SIG-M5 treated with dmso at 0.1 percent for 504 hours (cell line): ENCODE measurements at regions not wholly inside any gene's neighbourhood (a gene's known extent, or its start where the extent isn't known, plus 50 kb on each side); places are given as distances from the start of the nearest gene placed in this dataset.

ENCODE experiments used
- DNase-seq: peaks from one replicate; lab custom pipeline; 2025; ENCODE audit not compliant: unreplicated experiment; lab: John Stamatoyannopoulos, UW

DNA sequence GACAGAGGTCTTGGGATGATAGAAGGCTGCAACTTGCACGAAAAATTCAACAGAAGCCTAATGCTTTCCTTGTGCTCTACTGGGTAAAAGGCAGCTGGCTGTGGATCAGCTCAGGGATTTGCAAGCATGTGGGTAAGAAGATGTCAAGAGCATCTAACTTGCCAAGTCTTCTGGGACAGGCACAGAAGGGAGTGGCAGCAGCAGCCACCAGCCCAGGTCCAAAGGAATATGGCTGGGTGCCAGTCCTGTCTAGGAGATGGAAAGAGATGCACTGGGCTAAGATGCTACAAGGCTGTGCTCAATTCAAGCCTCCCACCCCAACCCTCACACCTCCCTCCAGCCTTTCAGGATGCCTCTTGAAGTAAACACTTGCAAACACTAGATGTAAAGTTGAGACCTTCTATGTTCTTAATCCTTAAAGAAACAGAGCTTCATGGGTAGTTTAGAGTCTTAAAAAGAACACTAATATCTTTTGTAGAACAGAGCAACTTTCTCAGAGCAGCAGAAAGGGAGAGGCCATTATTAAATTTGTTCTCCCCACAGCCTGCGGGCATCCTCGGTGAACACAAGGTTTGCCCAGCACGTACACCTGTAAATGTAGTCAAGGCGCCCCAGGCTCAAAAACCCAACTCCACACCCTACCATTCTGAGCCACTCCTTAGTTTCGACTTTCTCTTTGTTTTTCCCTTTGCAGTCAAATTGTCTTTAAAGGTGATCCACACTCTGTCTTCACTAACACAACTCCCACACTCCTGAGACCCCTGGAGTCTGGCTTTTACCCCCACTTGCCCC is 64.6 kb upstream of the BCAR3 start:
- DNase-seq = no peak

DNA sequence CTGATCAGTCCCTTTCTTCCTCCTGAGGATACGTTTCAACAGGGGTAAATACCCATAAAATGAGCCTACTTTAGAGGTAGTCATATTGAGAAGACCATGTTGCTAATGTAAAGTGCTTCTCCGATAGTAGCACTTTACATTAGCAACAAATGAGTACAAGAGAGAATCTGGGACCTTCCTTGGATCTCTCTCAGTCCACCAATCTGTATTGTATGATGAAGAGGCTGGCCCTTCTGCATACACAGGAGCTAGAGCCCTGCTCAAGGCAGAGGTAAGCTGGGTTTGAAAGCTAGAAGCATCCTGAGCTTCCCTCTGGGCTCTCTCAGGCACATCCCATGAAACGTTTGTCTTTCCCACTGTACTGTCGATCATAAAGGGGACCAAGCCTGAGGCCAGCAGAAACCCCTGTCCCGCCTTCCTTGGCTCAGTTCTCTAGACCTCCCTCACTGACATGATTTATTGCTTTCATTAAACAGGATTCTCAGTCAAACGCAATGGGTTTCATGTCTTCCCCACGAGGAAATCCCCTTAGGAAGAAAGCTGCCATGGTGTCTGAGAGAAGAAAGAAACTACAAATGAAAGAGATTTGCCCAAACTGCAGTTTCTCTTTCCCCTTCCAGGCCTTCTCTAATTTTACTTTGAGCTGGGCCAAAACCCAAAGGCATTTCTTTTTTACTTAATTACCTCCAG is 62.8 kb upstream of the BCAR3 start:
- no peak for DNase-seq

DNA sequence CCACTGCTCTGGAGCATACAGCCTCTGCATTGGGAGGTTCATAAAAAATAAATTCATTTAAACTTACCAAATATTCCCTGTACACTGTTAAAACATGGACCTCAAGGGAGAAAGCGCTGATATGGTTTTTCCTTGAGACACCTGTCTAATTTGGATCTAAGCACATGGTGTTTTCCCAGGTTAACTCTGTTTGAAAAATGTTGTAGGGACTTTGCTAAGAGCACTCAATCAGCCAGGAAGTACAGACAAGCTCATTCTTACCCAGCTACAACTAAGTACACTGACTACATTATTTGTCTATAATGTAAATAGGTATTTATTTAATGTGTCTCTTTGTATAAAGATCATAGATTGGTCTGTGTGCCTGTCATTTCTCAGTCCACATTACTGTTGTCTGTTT is 61.8 kb upstream of the BCAR3 start:
- no peak for DNase-seq

DNA sequence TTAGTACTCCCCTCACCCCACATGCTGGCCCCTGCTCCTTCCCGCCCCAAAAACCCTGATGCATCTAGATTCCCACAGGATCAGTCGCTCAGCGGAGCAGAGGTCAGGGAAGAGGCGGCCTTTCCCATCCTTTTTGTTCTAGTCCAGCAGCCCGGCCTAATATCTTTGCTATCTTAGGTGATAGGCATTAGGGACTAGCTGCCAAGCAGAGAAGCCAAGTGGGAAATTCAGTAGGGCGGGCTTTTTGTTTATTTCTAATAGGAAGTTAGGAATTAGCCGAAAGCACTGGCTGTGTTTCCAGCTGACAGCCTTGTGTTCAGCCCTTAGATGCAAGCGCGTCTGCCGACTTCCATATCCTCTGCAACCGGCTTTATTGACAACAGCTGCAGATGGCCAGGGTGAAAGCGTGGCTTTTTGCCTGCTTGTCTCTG is 59.0 kb upstream of the BCAR3 start:
- no peak for DNase-seq

DNA sequence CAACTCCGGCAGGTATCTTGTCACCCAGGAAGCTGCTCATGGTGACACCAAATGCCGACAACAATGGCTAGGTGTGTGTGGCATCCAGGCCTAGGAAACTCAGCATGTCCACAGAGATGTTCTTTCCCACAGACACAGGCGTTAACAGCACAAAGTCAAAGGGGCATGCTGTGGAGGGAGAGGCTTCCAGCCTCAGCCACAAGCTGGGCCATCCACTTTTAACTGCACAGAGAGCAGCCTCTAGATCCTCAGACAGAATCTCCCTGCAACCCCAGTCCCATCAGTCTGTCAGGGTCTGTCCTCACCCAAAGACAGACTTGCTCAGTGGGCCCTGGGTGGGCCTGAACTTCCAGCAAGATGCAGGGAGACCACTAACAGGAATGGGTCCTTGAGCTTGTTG is 58.5 kb upstream of the BCAR3 start:
- DNase-seq = no peak

DNA sequence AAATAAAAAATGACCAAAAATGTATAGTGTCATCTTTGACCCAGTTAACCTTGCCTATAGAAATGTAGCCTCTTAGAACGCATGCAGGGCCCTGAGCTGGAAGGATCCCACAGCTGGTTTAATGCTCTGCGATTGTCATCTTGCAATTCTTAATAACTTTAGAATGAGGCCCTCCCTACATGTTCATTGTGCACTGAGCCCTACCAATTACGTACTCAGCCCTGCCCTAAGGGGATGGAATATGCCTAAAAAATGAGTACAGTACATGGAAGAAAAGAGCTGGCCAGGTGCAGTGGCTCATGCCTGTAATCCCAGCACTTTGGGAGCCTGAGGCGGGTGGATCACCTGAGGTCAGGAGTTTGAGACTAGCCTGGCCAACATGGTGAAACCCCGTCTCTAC is 57.8 kb upstream of the BCAR3 start:
- no peak for DNase-seq

DNA sequence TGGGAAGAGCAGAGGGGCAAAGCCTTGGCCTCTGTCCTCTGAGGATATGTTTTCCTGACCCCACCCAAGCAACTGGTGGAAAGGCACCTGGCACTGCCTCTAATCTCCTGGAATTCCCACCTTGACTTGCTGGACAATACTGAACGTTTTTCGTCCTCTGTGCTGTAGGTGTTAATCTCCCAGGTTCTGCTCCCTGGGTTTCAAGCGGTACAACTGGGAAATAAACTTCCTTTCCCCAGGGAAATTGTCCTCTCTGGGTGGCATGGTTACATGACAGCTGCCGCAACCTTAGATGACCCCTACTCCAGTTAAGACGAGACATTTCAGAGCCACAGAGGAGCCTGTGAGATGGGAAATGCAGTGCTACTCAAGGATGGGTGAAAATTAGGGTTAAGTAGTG is 57.3 kb upstream of the BCAR3 start:
- no peak for DNase-seq

DNA sequence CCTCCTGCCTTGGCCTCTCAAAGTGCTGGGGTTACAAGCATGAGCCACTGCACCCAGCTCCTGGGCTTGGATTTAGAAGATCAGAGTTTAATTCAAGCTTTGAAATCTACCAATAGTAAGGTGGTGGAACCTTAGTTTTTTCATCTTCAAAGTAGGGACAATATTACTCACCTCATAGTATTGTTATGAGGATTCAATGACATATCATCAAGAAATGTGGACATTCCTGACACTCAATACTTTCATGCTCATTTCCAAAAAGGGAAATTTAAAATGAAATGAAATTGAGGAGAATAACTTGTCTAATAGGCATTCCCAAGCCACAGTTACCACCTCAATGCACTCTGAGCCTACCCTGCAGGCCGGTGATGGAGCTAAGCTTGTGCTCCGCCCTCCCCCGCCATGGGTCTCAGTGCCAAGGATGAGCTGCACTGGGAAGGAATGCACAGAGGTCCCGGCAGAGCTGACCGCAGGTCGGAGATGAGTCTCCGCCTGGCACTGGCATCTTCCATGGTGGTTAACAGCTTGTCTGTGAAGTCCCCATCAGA is 56.5 kb upstream of the BCAR3 start:
- no peak for DNase-seq

DNA sequence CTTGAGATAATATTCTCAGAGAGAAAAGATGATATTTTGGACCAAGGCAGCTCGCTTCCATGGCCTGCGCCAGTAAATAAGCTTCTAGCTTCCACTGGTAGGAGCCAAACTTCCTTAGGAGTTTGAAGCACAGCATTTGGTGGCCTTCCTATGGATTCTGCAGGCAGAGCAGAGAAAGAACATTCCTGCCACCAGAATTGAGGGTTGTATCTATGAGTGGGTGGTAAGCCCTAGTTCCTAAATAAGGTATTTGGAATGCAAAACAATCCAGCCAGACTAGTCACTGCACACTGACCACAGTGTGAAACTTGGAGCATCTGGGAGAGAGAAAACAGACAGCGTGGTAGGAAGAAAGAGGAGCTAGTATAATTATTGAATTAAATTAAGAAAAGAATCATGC is 54.1 kb upstream of the BCAR3 start:
- no peak for DNase-seq

DNA sequence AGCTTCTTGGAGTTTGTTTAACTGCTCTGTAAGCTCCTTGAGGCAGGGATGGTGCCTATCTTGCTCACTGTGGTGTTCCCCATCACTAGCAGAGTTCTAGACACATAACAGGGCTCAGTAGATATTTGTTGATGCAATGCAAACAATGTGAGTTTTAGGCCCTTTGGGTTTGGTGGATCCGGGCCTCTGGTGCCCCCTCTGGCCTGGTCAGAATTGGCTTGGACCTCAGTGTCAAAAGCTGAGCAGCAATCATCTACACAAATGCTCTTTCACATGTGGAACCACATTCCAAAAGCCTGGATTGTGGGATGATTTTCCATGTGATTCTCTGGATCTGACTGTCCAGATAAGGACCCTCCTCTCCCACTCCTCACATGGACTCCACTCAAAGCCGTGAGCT is 53.4 kb upstream of the BCAR3 start:
- DNase-seq = no peak

DNA sequence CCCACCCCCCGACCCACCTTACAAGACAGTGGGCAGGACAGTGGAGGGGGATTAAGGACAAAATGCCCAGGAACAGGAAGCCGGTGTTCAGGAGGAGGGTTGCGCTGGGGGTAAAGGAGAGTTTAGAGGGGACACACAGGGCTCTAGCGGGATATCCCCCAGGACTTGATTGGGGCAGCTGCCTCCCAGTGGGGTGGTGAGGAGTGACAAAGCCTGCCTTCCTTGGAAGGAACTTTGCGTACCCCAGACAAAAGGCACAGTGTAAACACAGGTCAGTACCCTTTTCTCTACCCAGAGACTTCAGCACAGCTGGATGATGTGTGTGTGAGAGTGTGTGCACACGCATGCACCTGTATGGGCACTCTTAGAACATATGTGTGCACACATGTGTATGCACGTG is 51.7 kb upstream of the BCAR3 start:
- DNase-seq = no peak

DNA sequence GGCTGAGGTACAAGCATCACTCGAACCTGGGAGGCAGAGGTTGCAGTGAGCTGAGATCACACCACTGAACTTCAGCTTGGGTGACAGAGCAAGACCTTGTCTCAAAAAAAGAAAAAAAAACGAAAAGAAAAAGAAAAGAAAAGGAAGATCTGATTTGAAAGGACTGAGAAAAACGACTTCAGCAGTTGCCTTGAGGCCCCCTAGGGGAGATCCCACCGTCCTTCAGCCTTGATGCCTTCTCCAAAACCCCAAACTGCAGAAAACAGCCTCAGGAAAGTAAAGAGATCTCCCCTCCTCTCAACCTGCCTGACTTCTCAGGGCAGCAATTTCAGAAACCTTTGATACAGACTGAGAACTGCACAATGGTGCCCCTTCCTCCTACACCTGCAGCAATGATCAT is 50.9 kb upstream of the BCAR3 start:
- DNase-seq = no peak
